ENCODE measurements at regions not wholly inside any gene's neighbourhood (a gene's known extent, or its start where the extent isn't known, plus 50 kb on each side); places are given as distances from the start of the nearest gene placed in this dataset.

DNA sequence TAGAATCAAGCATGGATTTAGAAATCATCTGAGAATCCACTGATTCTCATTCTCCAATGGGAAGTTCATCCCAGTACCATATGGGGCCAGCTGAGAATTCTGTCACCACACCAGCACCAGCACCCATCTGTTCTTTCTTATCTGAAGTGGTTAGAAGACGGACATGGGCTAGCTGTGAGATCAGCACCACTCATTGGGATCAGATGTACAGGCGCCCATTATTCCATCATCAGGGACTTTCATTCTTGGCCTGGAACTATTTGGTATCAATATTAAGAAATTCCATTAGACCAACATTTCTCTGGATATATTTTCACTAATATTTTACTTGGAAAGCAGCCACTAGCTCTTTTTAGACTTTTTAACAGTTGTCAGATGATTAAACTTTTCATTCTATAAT is 185.9 kb upstream of the LINC00305 start:
- no peak overlapping the region for H3K4me3 Mint-ChIP-seq (ENCODE audit: unreplicated experiment)

GRCh38 chr18:64333584-64333983 is 184.7 kb upstream of the LINC00305 start:
- Mint-ChIP-seq H3K4me3 (ENCODE audit: unreplicated experiment) (no peak overlapping the region), H3K27ac (ENCODE audit: unreplicated experiment) (no peak overlapping the region), H3K9me3 (ENCODE audit: low read depth) (no peaks in the 10 kb centered on the region), H3K4me1 (ENCODE audit: low read depth) (no peaks in the 10 kb centered on the region), H3K27me3 (ENCODE audit: low read depth) (peaks cover 3% of the 10 kb centered on the region), H3K36me3 (ENCODE audit: low read depth) (no peaks in the 10 kb centered on the region)
- DNase-seq (ENCODE audit: low spot score), result no peak
- TF ChIP-seq, protein P1, sequence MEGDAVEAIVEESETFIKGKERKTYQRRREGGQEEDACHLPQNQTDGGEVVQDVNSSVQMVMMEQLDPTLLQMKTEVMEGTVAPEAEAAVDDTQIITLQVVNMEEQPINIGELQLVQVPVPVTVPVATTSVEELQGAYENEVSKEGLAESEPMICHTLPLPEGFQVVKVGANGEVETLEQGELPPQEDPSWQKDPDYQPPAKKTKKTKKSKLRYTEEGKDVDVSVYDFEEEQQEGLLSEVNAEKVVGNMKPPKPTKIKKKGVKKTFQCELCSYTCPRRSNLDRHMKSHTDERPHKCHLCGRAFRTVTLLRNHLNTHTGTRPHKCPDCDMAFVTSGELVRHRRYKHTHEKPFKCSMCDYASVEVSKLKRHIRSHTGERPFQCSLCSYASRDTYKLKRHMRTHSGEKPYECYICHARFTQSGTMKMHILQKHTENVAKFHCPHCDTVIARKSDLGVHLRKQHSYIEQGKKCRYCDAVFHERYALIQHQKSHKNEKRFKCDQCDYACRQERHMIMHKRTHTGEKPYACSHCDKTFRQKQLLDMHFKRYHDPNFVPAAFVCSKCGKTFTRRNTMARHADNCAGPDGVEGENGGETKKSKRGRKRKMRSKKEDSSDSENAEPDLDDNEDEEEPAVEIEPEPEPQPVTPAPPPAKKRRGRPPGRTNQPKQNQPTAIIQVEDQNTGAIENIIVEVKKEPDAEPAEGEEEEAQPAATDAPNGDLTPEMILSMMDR (IDR thresholded peaks at IDR 0.05), result no peak

More for the DNA sequence above, 185.9 kb upstream of the LINC00305 start:
- H3K4me1 Mint-ChIP-seq (ENCODE audit: low read depth), result no peaks in the 10 kb centered on the region
- H3K36me3 Mint-ChIP-seq (ENCODE audit: low read depth), result no peaks in the 10 kb centered on the region
- H3K27ac Mint-ChIP-seq (ENCODE audit: unreplicated experiment), result no peak overlapping the region
- no peaks in the 10 kb centered on the region for H3K9me3 Mint-ChIP-seq (ENCODE audit: low read depth)
- TF ChIP-seq, protein P1 (IDR thresholded peaks at IDR 0.05), result no peak
- H3K27me3 Mint-ChIP-seq (ENCODE audit: low read depth), result peaks cover 3% of the 10 kb centered on the region
- no peak for DNase-seq (ENCODE audit: low spot score)

GRCh38 chr18:64332835-64333234 is 183.9 kb upstream of the LINC00305 start:
- Mint-ChIP-seq H3K4me1 (ENCODE audit: low read depth) (no peaks in the 10 kb centered on the region), H3K36me3 (ENCODE audit: low read depth) (no peaks in the 10 kb centered on the region), H3K27me3 (ENCODE audit: low read depth) (peaks cover 3% of the 10 kb centered on the region), H3K4me3 (ENCODE audit: unreplicated experiment) (no peak overlapping the region), H3K9me3 (ENCODE audit: low read depth) (no peaks in the 10 kb centered on the region), H3K27ac (ENCODE audit: unreplicated experiment) (no peak overlapping the region)
- no peak for DNase-seq (ENCODE audit: low spot score)
- TF ChIP-seq, protein P1 (IDR thresholded peaks at IDR 0.05), result no peak

DNA sequence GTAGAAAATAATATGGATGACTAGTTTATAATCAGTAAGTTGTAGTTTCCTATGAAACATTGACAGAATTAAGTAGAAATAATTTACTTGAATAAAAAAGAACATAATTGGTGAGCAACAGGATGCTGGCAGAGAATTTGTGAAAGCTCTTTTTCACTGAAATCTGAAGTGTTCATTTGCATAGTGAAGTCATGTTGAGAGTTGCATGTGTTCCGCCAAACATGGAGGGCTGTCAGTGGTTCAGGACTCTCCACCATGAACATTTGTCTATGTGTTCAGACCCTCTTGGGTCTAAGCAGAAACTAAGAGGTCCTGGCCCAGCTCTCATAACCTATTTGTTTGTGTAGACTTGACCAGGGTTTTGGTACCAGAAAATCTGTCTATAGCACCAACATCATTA is 182.5 kb upstream of the LINC00305 start:
- no peak for DNase-seq (ENCODE audit: low spot score)
- Mint-ChIP-seq H3K9me3 (ENCODE audit: low read depth) (no peaks in the 10 kb centered on the region), H3K4me3 (ENCODE audit: unreplicated experiment) (no peak overlapping the region), H3K36me3 (ENCODE audit: low read depth) (no peaks in the 10 kb centered on the region), H3K27ac (ENCODE audit: unreplicated experiment) (no peak overlapping the region), H3K27me3 (ENCODE audit: low read depth) (peaks cover 3% of the 10 kb centered on the region), H3K4me1 (ENCODE audit: low read depth) (no peaks in the 10 kb centered on the region)
- TF ChIP-seq, protein P1 (IDR thresholded peaks at IDR 0.05), result no peak

- H3K36me3 Mint-ChIP-seq (ENCODE audit: low read depth), result no peaks in the 10 kb centered on the region
- no peak overlapping the region for H3K27ac Mint-ChIP-seq (ENCODE audit: unreplicated experiment)
- DNase-seq (ENCODE audit: low spot score), result no peak
- peaks cover 3% of the 10 kb centered on the region for H3K27me3 Mint-ChIP-seq (ENCODE audit: low read depth)
- TF ChIP-seq, protein P1 (IDR thresholded peaks at IDR 0.05), result no peak
- H3K4me3 Mint-ChIP-seq (ENCODE audit: unreplicated experiment), result no peak overlapping the region
- no peaks in the 10 kb centered on the region for H3K9me3 Mint-ChIP-seq (ENCODE audit: low read depth)
- no peaks in the 10 kb centered on the region for H3K4me1 Mint-ChIP-seq (ENCODE audit: low read depth)
Measured at GRCh38 chr18:64330931-64331330, 182.0 kb upstream of the LINC00305 start.

All from chondrocyte (in vitro differentiated cells).